DND-41 (cell line): ENCODE measurements at regions not wholly inside any gene's neighbourhood (a gene's known extent, or its start where the extent isn't known, plus 50 kb on each side); places are given as distances from the start of the nearest gene placed in this dataset.

Experiments
- ATAC-seq: fragments of 200-7000 bp; cut with Tn5 transposase; 3 replicates; pipeline ENCODE4 v1.9.1; 2021; ENCODE audit warnings: low read depth; ENCODE audit not compliant: insufficient read depth
- DNase-seq: peaks from one replicate; pipeline ENCODE4 v3.0.0-alpha.2; 2020
- H2AFZ ChIP-seq: 2 replicates; pipeline ENCODE4 v1.6.0; 2012; ENCODE audit warnings: low read depth, low read length
- H3K27ac ChIP-seq: 2 replicates; pipeline ENCODE4 v1.5.1; 2012; ENCODE audit warnings: low read length, inconsistent platforms
- H3K27me3 ChIP-seq: fragments of 200-600 bp; sonication (generic); 2 replicates; pipeline ENCODE4 v1.6.0; 2012; ENCODE audit warnings: low read length, mild to moderate bottlenecking, inconsistent platforms; ENCODE audit not compliant: insufficient read depth, poor library complexity
- H3K36me3 ChIP-seq: 2 replicates; pipeline ENCODE4 v1.5.1; 2012; ENCODE audit warnings: low read length, inconsistent platforms; ENCODE audit not compliant: insufficient read depth
- H3K4me1 ChIP-seq: 2 replicates; pipeline ENCODE4 v1.5.1; 2012; ENCODE audit warnings: mild to moderate bottlenecking, low read length; ENCODE audit not compliant: insufficient read depth
- H3K4me2 ChIP-seq: 2 replicates; pipeline ENCODE4 v1.6.0; 2012; ENCODE audit warnings: mild to moderate bottlenecking, moderate library complexity, low read length, inconsistent platforms; ENCODE audit not compliant: insufficient read depth
- H3K4me3 ChIP-seq, 2 experiments: fragments of 200-600 bp in 1 of 2; shearing (Covaris generic) in 1 of 2; 2 replicates each; pipeline ENCODE4 v1.5.1; 2012 to 2016; ENCODE audit warnings: inconsistent platforms in 2 of 2, low read length in 2 of 2, mild to moderate bottlenecking in 2 of 2, low read depth in 1 of 2, moderate library complexity in 1 of 2
- H3K79me2 ChIP-seq: 2 replicates; pipeline ENCODE4 v1.6.0; 2012; ENCODE audit warnings: low read length, inconsistent platforms; ENCODE audit not compliant: insufficient read depth
- H3K9ac ChIP-seq: 2 replicates; pipeline ENCODE4 v1.6.0; 2012; ENCODE audit warnings: low read depth, mild to moderate bottlenecking, inconsistent platforms, low read length, moderate library complexity
- H3K9me3 ChIP-seq: 2 replicates; pipeline ENCODE4 v1.5.1; 2012; ENCODE audit warnings: low read length, moderate library complexity, mild to moderate bottlenecking, inconsistent platforms; ENCODE audit not compliant: insufficient read depth, severe bottlenecking
- H4K20me1 ChIP-seq: 2 replicates; pipeline ENCODE4 v1.6.0; 2012; ENCODE audit warnings: low read length; ENCODE audit not compliant: insufficient read depth
- EZH2 ChIP-seq: IDR thresholded peaks from 3 replicates; pipeline ENCODE4 v1.6.1; 2012; ENCODE audit warnings: borderline replicate concordance, low read depth, mild to moderate bottlenecking, moderate library complexity, low read length, inconsistent platforms; ENCODE audit not compliant: severe bottlenecking
- TF ChIP-seq, protein P1 (sequence below): IDR thresholded peaks from 2 replicates; pipeline ENCODE4 v1.5.1; 2012; ENCODE audit warnings: borderline replicate concordance, low read length, moderate library complexity, mild to moderate bottlenecking; ENCODE audit not compliant: poor library complexity, severe bottlenecking; ENCODE audit errors: extremely low read depth

GRCh38 chr14:89617481-89618329 lies 200.7 kb upstream of the FOXN3 start:
- Histone ChIP-seq H3K36me3 (no peaks in the 10 kb centered on the region), H3K27me3 (no peaks in the 10 kb centered on the region), H3K9me3 (no peaks in the 10 kb centered on the region), H3K4me3 (peak overlapping the region; percentile 54 to 66), H3K9ac (peak overlapping the region; percentile 65), H3K4me2 (peak overlapping the region; percentile 97), H4K20me1 (no peaks in the 10 kb centered on the region), H2AFZ (peak overlapping the region; percentile 99), H3K4me1 (peaks cover 53% of the 10 kb centered on the region), H3K79me2 (peaks cover 55% of the 10 kb centered on the region), H3K27ac (peak overlapping the region; percentile 73)
- no peak for TF ChIP-seq EZH2
- TF ChIP-seq, protein P1, sequence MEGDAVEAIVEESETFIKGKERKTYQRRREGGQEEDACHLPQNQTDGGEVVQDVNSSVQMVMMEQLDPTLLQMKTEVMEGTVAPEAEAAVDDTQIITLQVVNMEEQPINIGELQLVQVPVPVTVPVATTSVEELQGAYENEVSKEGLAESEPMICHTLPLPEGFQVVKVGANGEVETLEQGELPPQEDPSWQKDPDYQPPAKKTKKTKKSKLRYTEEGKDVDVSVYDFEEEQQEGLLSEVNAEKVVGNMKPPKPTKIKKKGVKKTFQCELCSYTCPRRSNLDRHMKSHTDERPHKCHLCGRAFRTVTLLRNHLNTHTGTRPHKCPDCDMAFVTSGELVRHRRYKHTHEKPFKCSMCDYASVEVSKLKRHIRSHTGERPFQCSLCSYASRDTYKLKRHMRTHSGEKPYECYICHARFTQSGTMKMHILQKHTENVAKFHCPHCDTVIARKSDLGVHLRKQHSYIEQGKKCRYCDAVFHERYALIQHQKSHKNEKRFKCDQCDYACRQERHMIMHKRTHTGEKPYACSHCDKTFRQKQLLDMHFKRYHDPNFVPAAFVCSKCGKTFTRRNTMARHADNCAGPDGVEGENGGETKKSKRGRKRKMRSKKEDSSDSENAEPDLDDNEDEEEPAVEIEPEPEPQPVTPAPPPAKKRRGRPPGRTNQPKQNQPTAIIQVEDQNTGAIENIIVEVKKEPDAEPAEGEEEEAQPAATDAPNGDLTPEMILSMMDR, result no peak
- DNase-seq (peak; percentile 41), ATAC-seq (peak; percentile 52)

DNA sequence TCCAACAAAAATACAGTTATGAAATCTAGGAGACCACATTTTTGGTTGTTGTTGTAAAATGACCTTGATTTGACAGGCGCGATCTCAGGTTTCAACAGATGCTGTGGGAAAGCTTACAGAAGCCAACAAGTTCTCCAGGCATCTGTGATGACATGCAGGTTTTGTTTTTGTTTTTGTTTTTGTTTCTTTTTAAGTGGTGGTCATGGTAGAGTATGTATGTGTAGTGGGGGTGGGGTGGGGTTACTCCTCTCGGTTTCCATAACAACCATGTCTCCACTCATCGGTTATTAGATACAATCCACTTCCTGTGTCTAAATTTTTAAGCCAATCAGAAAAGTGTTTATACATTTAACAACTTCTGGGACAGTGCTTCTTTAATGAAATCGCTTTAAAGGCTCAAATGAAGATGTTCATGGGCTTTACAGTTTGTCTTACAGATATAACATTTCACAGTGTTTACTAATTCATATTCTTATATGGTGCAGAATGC lies 199.9 kb upstream of the FOXN3 start:
- peaks cover 53% of the 10 kb centered on the region for H3K4me1 ChIP-seq
- no peak for ATAC-seq
- peak overlapping the region; percentile 65 for H3K9ac ChIP-seq
- no peaks in the 10 kb centered on the region for H3K36me3 ChIP-seq
- H3K79me2 ChIP-seq, result peaks cover 63% of the 10 kb centered on the region
- peak overlapping the region; percentile 73 for H3K27ac ChIP-seq
- H3K27me3 ChIP-seq, result no peaks in the 10 kb centered on the region
- peak overlapping the region; percentile 99 for H2AFZ ChIP-seq
- peak; percentile 34 for DNase-seq
- no peak for TF ChIP-seq EZH2
- TF ChIP-seq, protein P1, result no peak
- no peaks in the 10 kb centered on the region for H3K9me3 ChIP-seq
- H3K4me2 ChIP-seq, result peak overlapping the region; percentile 97
- H3K4me3 ChIP-seq, result peak overlapping the region; percentile 54 to 66; a peak in 3 of 4 replicates
- no peaks in the 10 kb centered on the region for H4K20me1 ChIP-seq

- TF ChIP-seq, protein P1, result no peak
- no peak for TF ChIP-seq EZH2
- Histone ChIP-seq H2AFZ (peak overlapping the region; percentile 7; the same call in 1 of the 2 replicates), H3K36me3 (no peaks in the 10 kb centered on the region), H3K79me2 (peaks cover 66% of the 10 kb centered on the region), H3K27me3 (no peaks in the 10 kb centered on the region), H3K27ac (peak overlapping the region; percentile 73), H3K4me3 (peak overlapping the region in 1 of 2 experiments; percentile 66; a peak in 2 of 4 replicates), H4K20me1 (no peaks in the 10 kb centered on the region), H3K9me3 (no peaks in the 10 kb centered on the region), H3K9ac (peak overlapping the region; percentile 65; the same call in 1 of the 2 replicates), H3K4me2 (peak overlapping the region; percentile 97), H3K4me1 (peaks cover 53% of the 10 kb centered on the region)
- ATAC-seq (no peak), DNase-seq (no peak)
Observed at GRCh38 chr14:89616425-89616824, 199.4 kb upstream of the FOXN3 start.
